Upper lobe of right lung (tissue), 1 donor: ENCODE measurements at regions not wholly inside any gene's neighbourhood (a gene's known extent, or its start where the extent isn't known, plus 50 kb on each side); places are given as distances from the start of the nearest gene placed in this dataset.
A peak's percentile ranks its signal among the peaks of the same experiment; 100 is the strongest.

Experiments used
- ATAC-seq: fragments of 200-7000 bp; cut with Tn5 transposase; one replicate; pipeline ENCODE4 v1.9.1; 2020; ENCODE audit warnings: mild to moderate bottlenecking, moderate library complexity
- DNase-seq: peaks from one replicate; pipeline ENCODE4 v3.0.0-alpha.2; 2020
- H3K27ac ChIP-seq: fragments of 200-600 bp; one replicate; pipeline ENCODE4 v1.8.0; 2022
- H3K27me3 ChIP-seq: fragments of 200-600 bp; one replicate; pipeline ENCODE4 v1.8.0; 2022; ENCODE audit warnings: mild to moderate bottlenecking
- H3K36me3 ChIP-seq: fragments of 200-600 bp; one replicate; pipeline ENCODE4 v1.8.0; 2022
- H3K4me1 ChIP-seq: fragments of 200-600 bp; one replicate; pipeline ENCODE4 v1.8.0; 2022
- H3K4me3 ChIP-seq: fragments of 200-600 bp; one replicate; pipeline ENCODE4 v1.8.0; 2022; ENCODE audit warnings: mild to moderate bottlenecking
- H3K9me3 ChIP-seq: fragments of 200-600 bp; one replicate; pipeline ENCODE4 v1.8.0; 2022
- intact Hi-C: fragments of 100-400 bp; cut with DNase I; formaldehyde crosslinking; loops from one replicate; pipeline ENCODE4 v1.11.0; 2022
- TF ChIP-seq, protein P1 (sequence below): fragments of 200-600 bp; IDR thresholded peaks from one replicate; pipeline ENCODE4 v1.8.0; 2022; ENCODE audit warnings: antibody characterized with exemption
- donor health status: DM: no; HTN: yes; CAD: no; lungs with severe emphysema.

DNA sequence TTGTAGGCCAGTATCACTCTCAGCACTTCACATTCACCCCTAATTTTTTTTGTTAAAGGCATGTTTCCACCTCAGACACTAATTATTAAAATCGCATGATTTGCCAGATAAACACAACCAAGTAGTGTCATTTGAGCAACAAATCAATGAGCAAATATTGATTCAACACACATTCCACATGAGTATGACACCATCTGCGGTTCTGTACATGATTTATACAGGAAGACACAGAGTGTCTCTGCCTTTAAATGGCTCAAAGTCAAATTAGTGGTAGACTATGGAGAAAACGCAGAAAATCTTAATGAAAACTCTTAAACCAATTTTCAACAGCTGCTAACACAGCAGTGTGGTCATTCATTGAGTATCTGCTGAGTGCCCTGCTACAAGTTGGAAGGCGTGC, 300.2 kb downstream of the SOX4 start:
- no peaks in the 10 kb centered on the region for H3K36me3 ChIP-seq
- intact Hi-C loops: no loop called here
- no peaks in the 10 kb centered on the region for H3K9me3 ChIP-seq
- no peaks in the 10 kb centered on the region for H3K27me3 ChIP-seq
- TF ChIP-seq, protein P1, sequence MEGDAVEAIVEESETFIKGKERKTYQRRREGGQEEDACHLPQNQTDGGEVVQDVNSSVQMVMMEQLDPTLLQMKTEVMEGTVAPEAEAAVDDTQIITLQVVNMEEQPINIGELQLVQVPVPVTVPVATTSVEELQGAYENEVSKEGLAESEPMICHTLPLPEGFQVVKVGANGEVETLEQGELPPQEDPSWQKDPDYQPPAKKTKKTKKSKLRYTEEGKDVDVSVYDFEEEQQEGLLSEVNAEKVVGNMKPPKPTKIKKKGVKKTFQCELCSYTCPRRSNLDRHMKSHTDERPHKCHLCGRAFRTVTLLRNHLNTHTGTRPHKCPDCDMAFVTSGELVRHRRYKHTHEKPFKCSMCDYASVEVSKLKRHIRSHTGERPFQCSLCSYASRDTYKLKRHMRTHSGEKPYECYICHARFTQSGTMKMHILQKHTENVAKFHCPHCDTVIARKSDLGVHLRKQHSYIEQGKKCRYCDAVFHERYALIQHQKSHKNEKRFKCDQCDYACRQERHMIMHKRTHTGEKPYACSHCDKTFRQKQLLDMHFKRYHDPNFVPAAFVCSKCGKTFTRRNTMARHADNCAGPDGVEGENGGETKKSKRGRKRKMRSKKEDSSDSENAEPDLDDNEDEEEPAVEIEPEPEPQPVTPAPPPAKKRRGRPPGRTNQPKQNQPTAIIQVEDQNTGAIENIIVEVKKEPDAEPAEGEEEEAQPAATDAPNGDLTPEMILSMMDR: no peak
- ATAC-seq: no peak
- H3K27ac ChIP-seq: no peak overlapping the region
- no peak overlapping the region for H3K4me3 ChIP-seq
- no peaks in the 10 kb centered on the region for H3K4me1 ChIP-seq
- DNase-seq: no peak

DNA sequence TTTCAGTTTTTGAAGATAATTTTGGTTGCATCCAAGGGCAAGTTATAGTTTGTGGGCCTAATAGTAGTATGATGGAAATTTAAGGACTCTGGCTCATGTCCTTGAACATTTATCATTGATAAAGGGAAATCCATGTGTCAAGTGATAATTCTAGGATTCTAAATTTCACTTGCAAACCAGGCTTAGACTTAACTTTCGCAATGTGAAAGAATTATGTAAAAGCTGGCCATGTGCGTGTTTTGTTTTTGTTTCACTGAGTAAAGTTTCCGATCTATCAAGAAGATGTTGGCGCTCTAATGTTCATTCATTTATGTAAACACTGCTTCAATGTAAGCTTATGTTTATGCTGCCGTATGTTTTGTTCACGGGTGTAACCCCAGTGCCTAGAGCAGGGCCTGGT, 302.0 kb downstream of the SOX4 start:
- ATAC-seq (no peak), DNase-seq (no peak)
- intact Hi-C loops: no loop called here
- no peaks in the 10 kb centered on the region for H3K9me3 ChIP-seq
- no peaks in the 10 kb centered on the region for H3K4me1 ChIP-seq
- H3K27ac ChIP-seq: no peak overlapping the region
- no peak overlapping the region for H3K4me3 ChIP-seq
- no peaks in the 10 kb centered on the region for H3K27me3 ChIP-seq
- H3K36me3 ChIP-seq: no peaks in the 10 kb centered on the region
- TF ChIP-seq, protein P1: no peak

- H3K9me3 ChIP-seq: no peaks in the 10 kb centered on the region
- TF ChIP-seq, protein P1: no peak
- no peak overlapping the region for H3K27ac ChIP-seq
- intact Hi-C loops: no loop called here
- H3K4me1 ChIP-seq: no peaks in the 10 kb centered on the region
- no peak overlapping the region for H3K4me3 ChIP-seq
- H3K36me3 ChIP-seq: no peaks in the 10 kb centered on the region
- ATAC-seq (no peak), DNase-seq (no peak)
- no peaks in the 10 kb centered on the region for H3K27me3 ChIP-seq
Observed at GRCh38 chr6:21898107-21898796, 304.7 kb downstream of the SOX4 start.

DNA sequence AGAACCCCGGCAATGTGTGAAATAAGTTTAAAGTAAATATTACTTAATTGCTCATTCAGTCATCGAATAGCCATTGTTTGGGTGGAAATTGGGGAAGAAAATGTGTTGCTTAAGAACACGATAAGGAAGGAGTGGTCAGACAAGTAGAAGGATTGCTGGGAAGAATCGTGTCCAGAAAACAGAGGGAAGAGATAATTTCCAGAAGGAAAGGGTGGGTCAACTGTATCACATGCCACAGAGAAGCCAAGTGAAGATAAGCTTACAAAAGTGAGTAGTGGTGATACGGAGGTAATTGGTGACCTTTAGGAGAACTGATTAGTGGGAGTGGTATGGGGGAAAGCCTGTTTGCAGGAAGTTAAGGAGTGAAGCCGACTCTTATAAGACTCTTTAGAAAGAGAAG, 306.2 kb downstream of the SOX4 start:
- intact Hi-C loops: no loop called here
- H3K9me3 ChIP-seq: no peaks in the 10 kb centered on the region
- ATAC-seq (no peak), DNase-seq (no peak)
- no peaks in the 10 kb centered on the region for H3K27me3 ChIP-seq
- no peak overlapping the region for H3K4me3 ChIP-seq
- no peak overlapping the region for H3K27ac ChIP-seq
- H3K4me1 ChIP-seq: no peaks in the 10 kb centered on the region
- no peaks in the 10 kb centered on the region for H3K36me3 ChIP-seq
- TF ChIP-seq, protein P1: no peak

DNA sequence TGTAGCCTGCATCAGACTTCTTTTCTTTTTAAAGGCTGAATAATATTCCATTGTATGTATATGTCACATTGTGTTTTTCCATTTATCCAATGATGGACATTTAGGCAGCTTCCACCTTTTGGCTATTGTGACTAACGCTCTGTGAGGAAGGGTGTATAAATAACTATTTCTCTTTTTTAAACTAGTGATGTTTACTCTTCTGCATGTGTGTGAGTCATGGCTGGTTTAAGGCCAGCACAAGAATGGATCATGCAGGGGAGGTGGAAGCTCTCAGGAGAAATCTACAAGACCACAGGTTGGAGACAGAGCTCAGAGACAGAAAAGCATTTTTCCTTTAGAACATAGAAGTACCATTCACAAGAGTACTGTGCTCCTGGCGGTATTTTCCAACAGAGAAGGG, 307.2 kb downstream of the SOX4 start:
- no peaks in the 10 kb centered on the region for H3K27me3 ChIP-seq
- no peaks in the 10 kb centered on the region for H3K4me1 ChIP-seq
- H3K36me3 ChIP-seq: no peaks in the 10 kb centered on the region
- ATAC-seq (peak; percentile 51), DNase-seq (no peak)
- H3K4me3 ChIP-seq: no peak overlapping the region
- no peaks in the 10 kb centered on the region for H3K9me3 ChIP-seq
- intact Hi-C loops: no loop called here
- H3K27ac ChIP-seq: no peak overlapping the region
- TF ChIP-seq, protein P1: no peak
